PC-3 (cell line): ENCODE measurements at regions not wholly inside any gene's neighbourhood (a gene's known extent, or its start where the extent isn't known, plus 50 kb on each side); places are given as distances from the start of the nearest gene placed in this dataset.

Source experiments
- ATAC-seq: fragments of 200-7000 bp; cut with Tn5 transposase; 2 replicates; pipeline ENCODE4 v1.9.1; 2020; ENCODE audit warnings: mild to moderate bottlenecking, moderate library complexity
- BruUV-seq: library from RNA; stranded (reverse); fragments of 400-500 nt; replicated peaks from 2 replicates; lab custom pipeline; 2021; lab: Mats Ljungman, UMichigan
- CTCF ChIA-PET: fragments of 300-600 bp; sonication (Branson Sonifier 250); formaldehyde crosslinking; loops from one replicate; lab custom pipeline; 2022; ENCODE audit warnings: antibody characterized with exemption; lab: Charles Lee
- POLR2A ChIA-PET: fragments of 300-600 bp; sonication (Branson Sonifier 250); formaldehyde crosslinking; loops from one replicate; lab custom pipeline; 2022; ENCODE audit warnings: antibody characterized with exemption; ENCODE audit not compliant: unreplicated experiment; lab: Charles Lee
- DNase-seq: peaks from one replicate; pipeline ENCODE4 v3.0.0-alpha.2; 2015
- H2AFZ ChIP-seq: fragments of 300-600 bp; sonication (generic); 2 replicates; pipeline ENCODE4 v1.6.0; 2016; ENCODE audit warnings: antibody characterized with exemption, low read length
- H3F3A ChIP-seq: fragments of 300-600 bp; sonication (generic); one replicate; pipeline ENCODE4 v1.6.0; 2017; ENCODE audit warnings: antibody characterized with exemption, low read length, control low read depth, mild to moderate bottlenecking; ENCODE audit not compliant: unreplicated experiment
- H3K27ac ChIP-seq: fragments of 300-600 bp; sonication (generic); 2 replicates; pipeline ENCODE4 v1.5.1; 2016; ENCODE audit warnings: mild to moderate bottlenecking, low read length
- H3K27me3 ChIP-seq: fragments of 300-600 bp; sonication (generic); 2 replicates; pipeline ENCODE4 v1.6.1; 2016; ENCODE audit warnings: low read length, mixed read lengths
- H3K36me3 ChIP-seq: fragments of 300-600 bp; sonication (generic); 2 replicates; pipeline ENCODE4 v1.6.1; 2016; ENCODE audit warnings: low read depth, mixed run types, low read length, mixed read lengths
- H3K4me1 ChIP-seq: fragments of 300-600 bp; sonication (generic); 2 replicates; pipeline ENCODE4 v1.5.1; 2016; ENCODE audit warnings: low read length; ENCODE audit not compliant: insufficient read depth
- H3K4me2 ChIP-seq: fragments of 300-600 bp; sonication (generic); 2 replicates; pipeline ENCODE4 v1.6.0; 2016; ENCODE audit warnings: low read length
- H3K4me3 ChIP-seq: fragments of 300-600 bp; sonication (generic); 2 replicates; pipeline ENCODE4 v1.5.1; 2016; ENCODE audit warnings: mild to moderate bottlenecking, low read length, mixed read lengths
- H3K79me2 ChIP-seq: fragments of 300-600 bp; sonication (generic); 2 replicates; pipeline ENCODE4 v1.6.1; 2017; ENCODE audit warnings: low read length, mixed read lengths
- H3K9ac ChIP-seq: fragments of 300-600 bp; sonication (generic); 2 replicates; pipeline ENCODE4 v1.6.0; 2016; ENCODE audit warnings: mild to moderate bottlenecking, low read length
- H3K9me2 ChIP-seq: fragments of 300-600 bp; sonication (generic); replicated peaks from 2 replicates; pipeline ENCODE4 v1.6.1; 2016; ENCODE audit warnings: mixed run types, low read length, mixed read lengths
- H3K9me3 ChIP-seq: fragments of 300-600 bp; sonication (generic); 2 replicates; pipeline ENCODE4 v1.6.1; 2016; ENCODE audit warnings: low read length, mixed read lengths
- H4K20me1 ChIP-seq: fragments of 300-600 bp; sonication (generic); 2 replicates; pipeline ENCODE4 v1.6.1; 2016; ENCODE audit warnings: low read length, mixed read lengths
- CTCF ChIP-seq: fragments of 300-600 bp; sonication (generic); conservative IDR thresholded peaks from 2 replicates; pipeline ENCODE4 v1.5.1; 2017; ENCODE audit warnings: antibody characterized with exemption, low read depth, mild to moderate bottlenecking, low read length
- EZH2 ChIP-seq: fragments of 300-600 bp; sonication (generic); IDR thresholded peaks from one replicate; pipeline ENCODE4 v1.6.1; 2017; ENCODE audit warnings: antibody characterized with exemption, mild to moderate bottlenecking, low read length; ENCODE audit not compliant: unreplicated experiment
- EZH2phosphoT487 ChIP-seq: fragments of 300-600 bp; sonication (generic); IDR thresholded peaks from 2 replicates; pipeline ENCODE4 v1.6.1; 2018; ENCODE audit warnings: mild to moderate bottlenecking, antibody characterized with exemption, low read length, borderline replicate concordance
- intact Hi-C: fragments of 100-400 bp; cut with micrococcal nuclease; formaldehyde crosslinking; loops from 2 replicates; pipeline ENCODE4 v1.9.0; 2023

DNA sequence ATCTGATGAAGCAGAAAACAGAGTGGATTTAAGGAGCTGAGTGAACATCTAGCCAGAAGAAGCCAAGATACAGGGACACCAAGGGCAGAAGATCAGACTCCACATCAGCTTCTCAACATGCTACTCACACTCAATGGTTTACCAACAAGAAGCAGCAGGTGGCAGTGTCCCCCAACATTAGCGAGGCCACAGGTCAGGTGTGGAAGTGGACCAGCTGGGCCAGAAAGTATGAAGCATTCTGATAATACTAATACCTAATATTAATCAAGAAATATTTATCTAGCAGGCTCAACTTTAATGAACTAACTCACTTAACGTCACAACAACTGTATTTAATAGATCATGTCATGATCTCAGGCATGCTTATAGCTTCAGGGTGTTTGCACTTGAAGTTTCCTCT, 73.4 kb upstream of the TTC29 start:
- Histone ChIP-seq H3K27ac (no peak overlapping the region), H3K79me2 (no peaks in the 10 kb centered on the region), H3K9me3 (no peaks in the 10 kb centered on the region), H2AFZ (no peak overlapping the region), H3K4me2 (no peak overlapping the region), H3K9ac (no peak overlapping the region), H3K36me3 (no peaks in the 10 kb centered on the region), H3K27me3 (peaks cover 12% of the 10 kb centered on the region), H3K9me2 (no peaks in the 10 kb centered on the region), H3F3A (no peaks in the 10 kb centered on the region), H3K4me3 (no peak overlapping the region), H4K20me1 (no peaks in the 10 kb centered on the region), H3K4me1 (no peaks in the 10 kb centered on the region)
- intact Hi-C loops, result loop anchor here (1.0 to 5.0 kb wide), 3 partner anchors 78 to 848 kb away; no protein-coding TSS in a partner anchor
- peak; percentile 77 for TF ChIP-seq CTCF
- no peak for TF ChIP-seq EZH2
- BruUV-seq, result no TSS peak
- DNase-seq, result peak; percentile 72
- CTCF ChIA-PET, result interaction anchor here (0.5 to 1.7 kb wide), 5 partner anchors 74 to 848 kb away, joined by 3 to 29 read pairs (median 4); no protein-coding TSS in a partner anchor
- ATAC-seq, result peak; percentile 85
- POLR2A ChIA-PET, result interaction anchor here (0.6 kb wide), 1 partner anchor 325 kb away, joined by 6 read pairs; no protein-coding TSS in a partner anchor

GRCh38 chr4:147020456-147020855, 74.8 kb upstream of the TTC29 start:
- intact Hi-C loops, result no loop called here
- H3K9me3 ChIP-seq, result no peaks in the 10 kb centered on the region
- BruUV-seq, result no TSS peak
- no peak overlapping the region for H3K4me3 ChIP-seq
- H3K36me3 ChIP-seq, result no peaks in the 10 kb centered on the region
- no peaks in the 10 kb centered on the region for H3F3A ChIP-seq
- POLR2A ChIA-PET, result no interaction called here
- TF ChIP-seq EZH2phosphoT487 (no peak), EZH2 (no peak), CTCF (no peak)
- H3K9me2 ChIP-seq, result no peaks in the 10 kb centered on the region
- CTCF ChIA-PET, result no interaction called here
- H3K27me3 ChIP-seq, result peaks cover 5% of the 10 kb centered on the region; the same call in 1 of the 2 replicates
- no peaks in the 10 kb centered on the region for H3K4me1 ChIP-seq
- no peak overlapping the region for H3K4me2 ChIP-seq
- H3K9ac ChIP-seq, result no peak overlapping the region
- no peak for ATAC-seq
- H4K20me1 ChIP-seq, result no peaks in the 10 kb centered on the region
- no peak for DNase-seq
- no peak overlapping the region for H2AFZ ChIP-seq
- no peaks in the 10 kb centered on the region for H3K79me2 ChIP-seq
- H3K27ac ChIP-seq, result no peak overlapping the region

GRCh38 chr4:147025042-147025441, 79.4 kb upstream of the TTC29 start:
- Histone ChIP-seq H3K27ac (no peak overlapping the region), H3K9ac (no peak overlapping the region), H3K9me2 (no peaks in the 10 kb centered on the region), H3K4me1 (no peaks in the 10 kb centered on the region), H3K9me3 (no peaks in the 10 kb centered on the region), H3K27me3 (no peaks in the 10 kb centered on the region), H4K20me1 (no peaks in the 10 kb centered on the region), H3K79me2 (no peaks in the 10 kb centered on the region), H2AFZ (no peak overlapping the region), H3K4me2 (no peak overlapping the region), H3K4me3 (no peak overlapping the region), H3K36me3 (no peaks in the 10 kb centered on the region), H3F3A (no peaks in the 10 kb centered on the region)
- no peak for DNase-seq
- no peak for TF ChIP-seq EZH2
- intact Hi-C loops, result no loop called here
- CTCF ChIA-PET, result no interaction called here
- POLR2A ChIA-PET, result no interaction called here
- no TSS peak for BruUV-seq
- ATAC-seq, result no peak
